Activated CD4-positive, alpha-beta T cell treated with anti-CD3 and anti-CD28 coated beads, Interleukin-2, Interleukin-4, amounts not matched to agents 100 ng/mL and 50 ng/mL, durations not matched to agents 16 hours and 8 hours (primary cell): ENCODE measurements at regions not wholly inside any gene's neighbourhood (a gene's known extent, or its start where the extent isn't known, plus 50 kb on each side); places are given as distances from the start of the nearest gene placed in this dataset.

ENCODE experiments used
- DNase-seq: peaks from one replicate; pipeline ENCODE4 v3.0.0-alpha.2; 2020; ENCODE audit warnings: low spot score

DNA sequence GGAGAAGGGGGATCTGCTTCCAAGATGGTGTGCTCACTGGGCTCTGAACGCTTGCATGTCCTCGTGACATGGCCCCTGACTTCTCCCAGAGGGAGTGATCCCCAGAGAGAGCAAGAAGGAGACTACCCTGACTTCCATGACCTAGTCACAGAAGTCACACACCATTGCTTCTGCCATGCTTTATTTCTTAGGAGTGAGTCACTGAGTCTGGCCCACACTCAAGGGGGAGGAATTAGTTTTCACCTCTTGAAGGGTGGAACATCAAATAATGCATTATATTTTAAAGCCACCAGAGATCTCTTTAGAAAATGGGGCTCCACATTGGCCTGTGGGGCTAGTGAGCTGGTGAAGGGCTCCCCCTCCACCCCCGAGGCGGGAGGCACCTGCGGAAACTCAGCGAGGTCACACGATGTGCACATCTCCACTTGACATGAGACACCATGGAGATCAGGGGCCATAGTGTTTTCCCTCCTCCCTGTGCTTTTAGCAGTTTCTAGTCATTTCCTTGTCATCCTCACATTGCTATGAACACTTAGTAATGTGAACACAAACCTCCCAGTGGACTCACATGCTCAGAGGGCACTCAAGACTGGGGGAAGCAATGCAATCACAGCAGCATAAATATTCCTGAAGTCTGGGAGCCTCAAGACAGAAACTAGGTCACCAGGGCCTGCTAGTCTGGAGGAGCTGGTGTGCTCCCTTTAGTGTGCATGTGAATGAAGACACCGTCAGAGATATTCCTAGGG is 87.4 kb upstream of the FZD10 start:
- no peak for DNase-seq

GRCh38 chr12:130075497-130076076 is 86.7 kb upstream of the FZD10 start:
- no peak for DNase-seq

GRCh38 chr12:130076126-130076525 is 86.1 kb upstream of the FZD10 start:
- no peak for DNase-seq

GRCh38 chr12:130076752-130077151 is 85.5 kb upstream of the FZD10 start:
- DNase-seq = no peak

- no peak for DNase-seq
Measured at GRCh38 chr12:130078852-130079251, 83.4 kb upstream of the FZD10 start.

GRCh38 chr12:130079279-130079678 is 83.0 kb upstream of the FZD10 start:
- DNase-seq = no peak

DNA sequence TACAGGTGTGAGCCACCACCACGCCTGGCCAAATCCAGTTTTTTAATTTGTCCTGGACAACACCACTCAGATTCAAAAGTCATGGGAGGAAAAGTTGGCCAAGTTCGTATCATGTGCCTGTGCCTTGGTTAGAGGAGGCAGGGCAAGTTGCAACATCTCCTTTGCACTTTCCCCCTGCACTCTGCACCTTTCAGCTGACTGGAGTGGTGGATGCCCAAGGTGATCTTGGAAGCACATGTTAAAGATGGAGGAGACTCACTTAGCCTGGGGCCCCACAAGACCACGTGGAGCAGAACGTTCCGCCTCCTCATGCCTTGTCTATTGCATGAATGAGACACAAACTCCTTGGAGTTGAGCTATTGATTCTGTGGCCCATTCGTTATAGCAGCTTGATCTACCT is 82.1 kb upstream of the FZD10 start:
- no peak for DNase-seq

GRCh38 chr12:130081117-130081805 is 81.0 kb upstream of the FZD10 start:
- DNase-seq = no peak

- no peak for DNase-seq
Measured at GRCh38 chr12:130083002-130083401, 79.3 kb upstream of the FZD10 start.

- no peak for DNase-seq
Measured at GRCh38 chr12:130083734-130084133, 78.5 kb upstream of the FZD10 start.

DNA sequence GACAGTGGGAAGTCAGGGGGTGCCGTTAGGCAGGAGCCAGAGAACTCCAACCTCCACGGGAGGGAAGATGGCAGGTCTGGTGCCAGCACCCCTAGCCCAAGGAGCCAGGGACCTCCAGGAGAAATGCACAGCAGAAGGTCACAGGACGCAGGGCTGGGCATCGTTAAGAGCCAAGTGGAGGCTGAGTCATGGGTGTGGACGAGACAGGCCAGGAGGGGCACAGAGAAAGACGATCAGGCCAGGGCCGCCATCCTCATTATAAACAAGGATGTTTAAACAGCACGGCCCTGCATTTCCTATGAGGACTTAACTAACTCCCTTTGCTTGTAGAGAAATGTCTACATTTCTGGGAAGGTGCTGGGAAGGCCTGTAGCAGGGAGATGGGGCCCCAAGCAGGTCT is 77.9 kb upstream of the FZD10 start:
- no peak for DNase-seq

- DNase-seq = no peak
Measured at GRCh38 chr12:130086248-130086647, 76.0 kb upstream of the FZD10 start.

DNA sequence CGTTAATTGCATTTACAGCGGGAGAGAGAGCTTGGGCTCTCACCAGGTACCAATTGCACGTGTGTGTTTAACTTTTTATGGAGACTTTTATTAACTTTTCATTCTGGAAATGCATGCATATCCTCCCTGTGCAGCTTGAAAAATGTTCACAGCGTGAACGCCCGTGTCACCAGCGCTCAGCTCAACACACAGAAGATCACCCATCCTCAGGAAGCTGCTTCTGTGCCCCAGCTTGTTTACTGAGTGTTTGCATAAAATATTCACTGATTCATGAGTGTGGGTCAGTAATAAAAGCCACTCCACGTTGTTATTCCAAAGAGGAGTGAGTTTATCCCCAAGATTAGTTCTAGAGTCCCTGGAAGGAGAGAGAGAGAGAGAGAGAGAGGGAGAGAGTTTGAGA is 75.5 kb upstream of the FZD10 start:
- DNase-seq = no peak

GRCh38 chr12:130087222-130087621 is 75.0 kb upstream of the FZD10 start:
- no peak for DNase-seq

GRCh38 chr12:130088504-130088903 is 73.8 kb upstream of the FZD10 start:
- no peak for DNase-seq

DNA sequence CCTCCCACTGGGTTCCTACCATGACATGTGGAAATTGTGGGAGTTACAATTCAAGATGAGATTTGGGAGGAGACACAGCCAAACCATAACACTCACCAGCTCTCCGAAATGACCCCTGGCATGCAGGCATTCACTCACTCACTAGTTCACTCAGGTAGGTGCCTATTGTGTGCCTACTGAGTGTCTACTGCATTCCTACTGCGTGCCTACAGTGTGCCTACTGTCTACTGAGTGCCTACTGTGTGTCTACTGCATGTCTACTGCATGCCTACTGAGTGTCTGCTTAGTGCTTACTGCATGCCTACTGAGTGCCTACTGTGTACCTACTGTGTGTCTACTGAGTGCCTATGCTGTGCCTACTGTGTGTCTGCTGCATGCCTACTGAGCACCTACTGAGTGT is 71.7 kb upstream of the FZD10 start:
- no peak for DNase-seq

- no peak for DNase-seq
Measured at GRCh38 chr12:130093380-130093779, 68.9 kb upstream of the FZD10 start.

GRCh38 chr12:130097342-130097741 is 64.9 kb upstream of the FZD10 start:
- DNase-seq = no peak

GRCh38 chr12:130097798-130098255 is 64.4 kb upstream of the FZD10 start:
- DNase-seq = no peak

GRCh38 chr12:130098301-130099005 is 63.8 kb upstream of the FZD10 start:
- DNase-seq = no peak

DNA sequence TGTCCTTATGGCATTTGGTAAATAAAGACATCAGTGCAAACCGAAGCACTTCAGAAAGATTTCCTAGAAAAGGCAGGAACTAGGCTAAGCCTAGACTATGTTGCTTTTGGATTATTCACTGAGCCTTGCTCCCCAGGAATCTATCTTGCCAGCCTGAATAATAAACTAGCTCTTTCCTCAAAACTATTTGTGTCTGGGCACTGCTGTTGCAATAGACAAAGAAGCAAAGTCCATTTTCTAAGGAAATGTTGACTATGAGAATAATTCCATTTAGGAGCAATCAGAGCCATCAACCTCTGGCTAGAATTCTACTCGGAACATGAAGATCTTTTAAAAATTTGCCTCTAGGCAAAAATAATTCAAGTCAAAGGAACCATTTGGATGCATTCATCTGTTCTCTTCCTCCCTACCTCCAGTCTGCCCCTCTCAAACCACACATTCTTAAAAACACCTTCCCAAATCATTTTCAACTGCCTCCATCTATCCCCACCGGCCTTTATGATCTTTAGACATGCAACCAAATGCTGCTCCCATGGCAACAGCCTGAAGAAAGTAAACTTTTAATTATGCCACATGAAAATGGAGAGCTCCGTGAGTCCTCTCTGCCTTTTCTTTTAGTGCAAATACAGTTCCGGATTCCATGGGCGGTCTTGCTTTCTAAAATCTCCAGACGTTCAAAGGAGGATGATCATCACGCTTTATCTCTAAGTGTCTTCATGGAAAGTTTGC is 61.5 kb upstream of the FZD10 start:
- no peak for DNase-seq

DNA sequence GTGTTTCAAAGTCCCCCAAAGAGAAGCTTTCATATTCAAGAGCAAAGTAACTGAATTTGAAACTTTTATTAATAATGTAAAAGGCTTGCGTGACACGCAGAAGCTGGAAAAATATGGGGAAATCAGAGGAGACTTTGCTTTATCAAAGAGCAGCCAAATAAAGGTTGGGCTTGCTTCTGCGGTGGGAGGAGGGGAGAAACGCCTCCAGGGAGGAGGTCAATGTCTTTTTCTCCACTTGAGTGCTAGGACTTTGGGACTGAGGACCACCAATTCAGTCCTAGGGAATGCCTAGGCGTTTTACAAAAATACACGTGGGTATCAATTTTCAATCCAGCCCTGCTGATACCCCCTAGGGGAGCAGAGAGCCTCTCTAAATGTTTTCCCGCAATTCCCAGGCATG is 60.9 kb upstream of the FZD10 start:
- DNase-seq = no peak
